K562 (cell line): ENCODE measurements at regions not wholly inside any gene's neighbourhood (a gene's known extent, or its start where the extent isn't known, plus 50 kb on each side); places are given as distances from the start of the nearest gene placed in this dataset.

Experiments
- ARID1B ChIP-seq: fragments of 450-650 bp; IDR thresholded peaks from 2 replicates; pipeline ENCODE4 v1.6.1; 2016; ENCODE audit warnings: antibody characterized with exemption, mild to moderate bottlenecking, inconsistent platforms
- BRF1 ChIP-seq: IDR thresholded peaks from 3 replicates; pipeline ENCODE4 v1.6.1; 2011; ENCODE audit warnings: borderline replicate concordance, mild to moderate bottlenecking; ENCODE audit not compliant: insufficient read length; ENCODE audit errors: extremely low read depth
- COPS2 ChIP-seq: fragments of 450-650 bp; conservative IDR thresholded peaks from 2 replicates; pipeline ENCODE4 v1.6.1; 2016; ENCODE audit warnings: mild to moderate bottlenecking, moderate library complexity
- CREB1 ChIP-seq, 2 experiments: sonication (generic) in 1 of 2; formaldehyde crosslinking in 1 of 2; IDR thresholded peaks; 2 replicates each; pipeline versions ENCODE4 v1.6.1 to v1.8.0; 2012 to 2022; ENCODE audit warnings: inconsistent platforms in 1 of 2, mild to moderate bottlenecking in 1 of 2, missing genetic modification reagents in 1 of 2, moderate library complexity in 1 of 2
- GATA2 ChIP-seq: sonication (generic); formaldehyde crosslinking; IDR thresholded peaks from 2 replicates; pipeline ENCODE4 v1.4.0; 2020; ENCODE audit warnings: mild to moderate bottlenecking, missing genetic modification reagents
- HMG20A ChIP-seq: fragments of 450-650 bp; formaldehyde crosslinking; conservative IDR thresholded peaks from 2 replicates; pipeline ENCODE4 v1.4.0; 2020; ENCODE audit warnings: mild to moderate bottlenecking, mixed read lengths
- KDM1A ChIP-seq, 2 experiments: fragments of 450-650 bp; IDR thresholded peaks; 2 replicates each; pipeline ENCODE4 v1.6.1; 2016; ENCODE audit warnings: mild to moderate bottlenecking in 2 of 2
- KDM2B ChIP-seq: fragments of 250-450 bp; sonication (Bioruptor Pico); IDR thresholded peaks from 2 replicates; pipeline ENCODE4 v1.8.0; 2021; ENCODE audit warnings: mild to moderate bottlenecking, moderate library complexity
- KDM4B ChIP-seq, 2 experiments: fragments of 450-650 bp in 1 of 2; sonication (generic) in 1 of 2; IDR thresholded peaks; 2 replicates each; pipeline ENCODE4 v1.6.1; 2016 to 2017; ENCODE audit warnings: borderline replicate concordance in 2 of 2, antibody characterized with exemption in 1 of 2, low read depth in 1 of 2, mild to moderate bottlenecking in 1 of 2
- MAFG ChIP-seq: fragments of 450-650 bp; conservative IDR thresholded peaks from 2 replicates; pipeline ENCODE4 v1.6.1; 2016; ENCODE audit warnings: missing genetic modification characterization, missing compliant biosample characterization
- MAFK ChIP-seq: IDR thresholded peaks from 2 replicates; pipeline ENCODE4 v1.6.1; 2011; ENCODE audit warnings: low read length, improper control_type of control experiment
- NFE2L1 ChIP-seq: fragments of 450-650 bp; IDR thresholded peaks from 2 replicates; pipeline ENCODE4 v1.6.1; 2016; ENCODE audit warnings: missing genetic modification characterization, low read depth, mild to moderate bottlenecking, missing compliant biosample characterization, moderate library complexity, borderline replicate concordance
- NR2F6 ChIP-seq: fragments of 450-650 bp; formaldehyde crosslinking; IDR thresholded peaks from 2 replicates; pipeline ENCODE4 v1.4.0; 2020; ENCODE audit warnings: mild to moderate bottlenecking
- NUFIP1 ChIP-seq: fragments of 450-650 bp; IDR thresholded peaks from 2 replicates; pipeline ENCODE4 v1.6.1; 2018; ENCODE audit not compliant: partially characterized antibody
- POLR2AphosphoS5 ChIP-seq: IDR thresholded peaks from 2 replicates; pipeline ENCODE4 v1.6.1; 2011; ENCODE audit warnings: mild to moderate bottlenecking, low read depth, low read length, moderate library complexity; ENCODE audit not compliant: control insufficient read depth, insufficient read depth
- PRPF4 ChIP-seq: fragments of 200-400 bp; formaldehyde crosslinking; IDR thresholded peaks from one replicate; pipeline ENCODE4 v1.6.1; 2017; ENCODE audit warnings: low read length, low read depth, mild to moderate bottlenecking; ENCODE audit not compliant: insufficient read depth, poor library complexity, severe bottlenecking
- PTTG1 ChIP-seq: fragments of 450-650 bp; IDR thresholded peaks from 2 replicates; pipeline ENCODE4 v1.6.1; 2016; ENCODE audit warnings: low read depth, mild to moderate bottlenecking, missing genetic modification characterization, missing compliant biosample characterization
- SAFB2 ChIP-seq: fragments of 200-400 bp; formaldehyde crosslinking; IDR thresholded peaks from 2 replicates; pipeline ENCODE4 v1.6.1; 2018; ENCODE audit warnings: borderline replicate concordance, low read length, low read depth, moderate library complexity; ENCODE audit not compliant: severe bottlenecking
- TAL1 ChIP-seq: fragments of 450-650 bp; IDR thresholded peaks from 2 replicates; pipeline ENCODE4 v1.6.1; 2016; ENCODE audit warnings: mild to moderate bottlenecking
- TBL1XR1 ChIP-seq, 2 experiments: IDR thresholded peaks; 2 replicates each; pipeline ENCODE4 v1.6.1; 2012; ENCODE audit warnings: improper control_type of control experiment in 2 of 2, low read length in 2 of 2, mild to moderate bottlenecking in 1 of 2
- ZEB2 ChIP-seq: fragments of 450-650 bp; IDR thresholded peaks from 2 replicates; pipeline ENCODE4 v1.6.1; 2016
- ZNF263 ChIP-seq: sonication (generic); formaldehyde crosslinking; IDR thresholded peaks from 2 replicates; pipeline ENCODE4 v1.8.0; 2022; ENCODE audit warnings: mild to moderate bottlenecking, missing genetic modification reagents, borderline replicate concordance
- ZNF436 ChIP-seq: fragments of 250-450, 450-650 bp; sonication (Bioruptor Pico); formaldehyde crosslinking; IDR thresholded peaks from 2 replicates; pipeline ENCODE4 v1.7.0; 2020; ENCODE audit warnings: mild to moderate bottlenecking
- ZSCAN29 ChIP-seq: fragments of 450-650 bp; IDR thresholded peaks from 2 replicates; pipeline ENCODE4 v1.6.1; 2017
- TF ChIP-seq, protein P1 (sequence below): sonication (generic); formaldehyde crosslinking; IDR thresholded peaks from 2 replicates; pipeline ENCODE4 v1.4.0; 2020; ENCODE audit warnings: mild to moderate bottlenecking, missing genetic modification reagents
- TF ChIP-seq, protein P2 (sequence below): fragments of 250-450 bp; sonication (Bioruptor Pico); IDR thresholded peaks from 2 replicates; pipeline ENCODE4 v1.8.0; 2021; ENCODE audit warnings: moderate library complexity, mild to moderate bottlenecking, inconsistent platforms

GRCh38 chr7:84780158-84781124 lies 406.4 kb downstream of the SEMA3D start (continued):
- TF ChIP-seq PTTG1 (tag) (no peak), NFE2L1 (tag) (no peak), KDM4B (IDR thresholded peaks at IDR 0.05; ENCODE audit: borderline replicate concordance in 2 of 2, low read depth in 1 of 2) (no peak), TBL1XR1 (IDR thresholded peaks at IDR 0.05; ENCODE audit: low read length in 2 of 2) (no peak), HMG20A (CRISPR knock-in tag) (no peak), KDM2B (CRISPR knock-in tag) (no peak), MAFG (tag) (peak; percentile 61), TAL1 (peak; percentile 24; the same call in 1 of the 2 replicates), ZSCAN29 (no peak), ZNF263 (CRISPR knock-in tag) (peak; percentile 55; the same call in 1 of the 2 replicates), KDM1A (IDR thresholded peaks at IDR 0.05) (peak in 1 of 2 experiments; percentile 39; a peak in 1 of 4 replicates), CREB1 (IDR thresholded peaks at IDR 0.05) (no peak), CREB1 (CRISPR knock-in tag; IDR thresholded peaks at IDR 0.05) (no peak), ARID1B (peak; percentile 73), BRF1 (no peak), MAFK (peak; percentile 75), COPS2 (no peak), ZEB2 (no peak), SAFB2 (no peak), NR2F6 (no peak), GATA2 (CRISPR knock-in tag) (0 out of 2 replicates have a peak, but pooled peaks have one; percentile 6), PRPF4 (no peak), ZNF436 (no peak), NUFIP1 (no peak), POLR2AphosphoS5 (0 out of 2 replicates have a peak, but pooled peaks have one; percentile 37)
- TF ChIP-seq, protein P1, sequence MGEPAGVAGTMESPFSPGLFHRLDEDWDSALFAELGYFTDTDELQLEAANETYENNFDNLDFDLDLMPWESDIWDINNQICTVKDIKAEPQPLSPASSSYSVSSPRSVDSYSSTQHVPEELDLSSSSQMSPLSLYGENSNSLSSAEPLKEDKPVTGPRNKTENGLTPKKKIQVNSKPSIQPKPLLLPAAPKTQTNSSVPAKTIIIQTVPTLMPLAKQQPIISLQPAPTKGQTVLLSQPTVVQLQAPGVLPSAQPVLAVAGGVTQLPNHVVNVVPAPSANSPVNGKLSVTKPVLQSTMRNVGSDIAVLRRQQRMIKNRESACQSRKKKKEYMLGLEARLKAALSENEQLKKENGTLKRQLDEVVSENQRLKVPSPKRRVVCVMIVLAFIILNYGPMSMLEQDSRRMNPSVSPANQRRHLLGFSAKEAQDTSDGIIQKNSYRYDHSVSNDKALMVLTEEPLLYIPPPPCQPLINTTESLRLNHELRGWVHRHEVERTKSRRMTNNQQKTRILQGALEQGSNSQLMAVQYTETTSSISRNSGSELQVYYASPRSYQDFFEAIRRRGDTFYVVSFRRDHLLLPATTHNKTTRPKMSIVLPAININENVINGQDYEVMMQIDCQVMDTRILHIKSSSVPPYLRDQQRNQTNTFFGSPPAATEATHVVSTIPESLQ (CRISPR knock-in tag), result no peak
- TF ChIP-seq, protein P2, sequence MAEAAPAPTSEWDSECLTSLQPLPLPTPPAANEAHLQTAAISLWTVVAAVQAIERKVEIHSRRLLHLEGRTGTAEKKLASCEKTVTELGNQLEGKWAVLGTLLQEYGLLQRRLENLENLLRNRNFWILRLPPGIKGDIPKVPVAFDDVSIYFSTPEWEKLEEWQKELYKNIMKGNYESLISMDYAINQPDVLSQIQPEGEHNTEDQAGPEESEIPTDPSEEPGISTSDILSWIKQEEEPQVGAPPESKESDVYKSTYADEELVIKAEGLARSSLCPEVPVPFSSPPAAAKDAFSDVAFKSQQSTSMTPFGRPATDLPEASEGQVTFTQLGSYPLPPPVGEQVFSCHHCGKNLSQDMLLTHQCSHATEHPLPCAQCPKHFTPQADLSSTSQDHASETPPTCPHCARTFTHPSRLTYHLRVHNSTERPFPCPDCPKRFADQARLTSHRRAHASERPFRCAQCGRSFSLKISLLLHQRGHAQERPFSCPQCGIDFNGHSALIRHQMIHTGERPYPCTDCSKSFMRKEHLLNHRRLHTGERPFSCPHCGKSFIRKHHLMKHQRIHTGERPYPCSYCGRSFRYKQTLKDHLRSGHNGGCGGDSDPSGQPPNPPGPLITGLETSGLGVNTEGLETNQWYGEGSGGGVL (CRISPR knock-in tag), result no peak
